ENCODE measurements at regions not wholly inside any gene's neighbourhood (a gene's known extent, or its start where the extent isn't known, plus 50 kb on each side); places are given as distances from the start of the nearest gene placed in this dataset.

DNA sequence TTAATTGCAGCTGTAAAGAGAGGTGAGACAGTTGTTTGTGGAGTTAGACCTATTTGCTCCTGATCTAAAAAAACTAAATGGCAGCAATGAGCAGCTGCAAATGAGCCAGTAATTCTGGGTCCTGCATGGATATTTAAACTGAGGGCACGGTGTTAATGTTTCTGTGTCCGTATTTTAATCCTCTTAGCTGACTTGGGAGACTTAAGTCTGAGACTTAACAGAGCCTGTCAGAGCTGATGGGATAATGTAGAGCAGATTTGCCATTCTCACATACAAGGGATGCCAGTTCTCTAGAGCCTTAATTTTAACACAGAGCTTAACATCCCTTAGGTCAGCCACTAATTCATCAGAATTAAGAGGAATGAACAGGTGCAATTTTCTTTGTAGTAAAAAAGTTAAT lies 178.6 kb upstream of the PDE3A start:
- Histone ChIP-seq H3K4me3 (ENCODE audit: low read depth, low read length) (no peak overlapping the region), H3K27me3 (ENCODE audit: control insufficient read depth, insufficient read depth, low read length) (no peaks in the 10 kb centered on the region), H3K36me3 (ENCODE audit: control insufficient read depth, insufficient read depth, low read length) (no peaks in the 10 kb centered on the region)
- TF ChIP-seq, protein P1, sequence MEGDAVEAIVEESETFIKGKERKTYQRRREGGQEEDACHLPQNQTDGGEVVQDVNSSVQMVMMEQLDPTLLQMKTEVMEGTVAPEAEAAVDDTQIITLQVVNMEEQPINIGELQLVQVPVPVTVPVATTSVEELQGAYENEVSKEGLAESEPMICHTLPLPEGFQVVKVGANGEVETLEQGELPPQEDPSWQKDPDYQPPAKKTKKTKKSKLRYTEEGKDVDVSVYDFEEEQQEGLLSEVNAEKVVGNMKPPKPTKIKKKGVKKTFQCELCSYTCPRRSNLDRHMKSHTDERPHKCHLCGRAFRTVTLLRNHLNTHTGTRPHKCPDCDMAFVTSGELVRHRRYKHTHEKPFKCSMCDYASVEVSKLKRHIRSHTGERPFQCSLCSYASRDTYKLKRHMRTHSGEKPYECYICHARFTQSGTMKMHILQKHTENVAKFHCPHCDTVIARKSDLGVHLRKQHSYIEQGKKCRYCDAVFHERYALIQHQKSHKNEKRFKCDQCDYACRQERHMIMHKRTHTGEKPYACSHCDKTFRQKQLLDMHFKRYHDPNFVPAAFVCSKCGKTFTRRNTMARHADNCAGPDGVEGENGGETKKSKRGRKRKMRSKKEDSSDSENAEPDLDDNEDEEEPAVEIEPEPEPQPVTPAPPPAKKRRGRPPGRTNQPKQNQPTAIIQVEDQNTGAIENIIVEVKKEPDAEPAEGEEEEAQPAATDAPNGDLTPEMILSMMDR (IDR thresholded peaks at IDR 0.05; ENCODE audit: insufficient read depth, low read length, poor library complexity, severe bottlenecking): no peak
- no peak for DNase-seq (ENCODE audit: low read depth)

GRCh38 chr12:20194171-20194570 lies 174.2 kb upstream of the PDE3A start:
- H3K4me3 ChIP-seq (ENCODE audit: low read depth, low read length): no peak overlapping the region
- H3K27me3 ChIP-seq (ENCODE audit: control insufficient read depth, insufficient read depth, low read length): no peaks in the 10 kb centered on the region
- TF ChIP-seq, protein P1 (IDR thresholded peaks at IDR 0.05; ENCODE audit: insufficient read depth, low read length, poor library complexity, severe bottlenecking): peak; percentile 29
- no peak for DNase-seq (ENCODE audit: low read depth)
- no peaks in the 10 kb centered on the region for H3K36me3 ChIP-seq (ENCODE audit: control insufficient read depth, insufficient read depth, low read length)

- no peaks in the 10 kb centered on the region for H3K27me3 ChIP-seq (ENCODE audit: control insufficient read depth, insufficient read depth, low read length)
- DNase-seq (ENCODE audit: low read depth): no peak
- H3K4me3 ChIP-seq (ENCODE audit: low read depth, low read length): no peak overlapping the region
- TF ChIP-seq, protein P1 (IDR thresholded peaks at IDR 0.05; ENCODE audit: insufficient read depth, low read length, poor library complexity, severe bottlenecking): no peak
- no peaks in the 10 kb centered on the region for H3K36me3 ChIP-seq (ENCODE audit: control insufficient read depth, insufficient read depth, low read length)
These were observed 171.6 kb upstream of the PDE3A start for GRCh38 chr12:20196767-20197166.

GRCh38 chr12:20197411-20197810 lies 170.9 kb upstream of the PDE3A start:
- Histone ChIP-seq H3K4me3 (ENCODE audit: low read depth, low read length) (no peak overlapping the region), H3K36me3 (ENCODE audit: control insufficient read depth, insufficient read depth, low read length) (no peaks in the 10 kb centered on the region), H3K27me3 (ENCODE audit: control insufficient read depth, insufficient read depth, low read length) (no peaks in the 10 kb centered on the region)
- TF ChIP-seq, protein P1 (IDR thresholded peaks at IDR 0.05; ENCODE audit: insufficient read depth, low read length, poor library complexity, severe bottlenecking): no peak
- DNase-seq (ENCODE audit: low read depth): no peak

DNA sequence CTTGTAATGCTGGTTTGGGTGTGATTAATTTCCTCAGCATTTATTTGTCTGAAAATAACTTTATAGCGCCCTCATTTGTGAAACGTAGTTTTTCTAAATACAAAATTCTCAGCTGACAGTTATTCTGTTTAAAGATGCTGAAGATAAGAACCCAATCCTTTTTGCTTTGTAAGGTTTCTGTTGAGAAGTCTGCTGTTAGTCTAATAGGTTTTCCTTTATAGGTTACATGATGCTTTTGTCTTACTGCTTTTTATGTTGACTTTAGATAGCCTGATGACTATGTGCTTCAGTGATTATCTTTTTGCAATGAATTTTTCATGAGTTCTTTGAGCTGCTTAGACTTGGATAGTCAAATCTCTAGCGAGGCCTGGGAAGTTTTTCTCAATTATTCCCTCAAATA lies 168.6 kb upstream of the PDE3A start:
- no peaks in the 10 kb centered on the region for H3K27me3 ChIP-seq (ENCODE audit: control insufficient read depth, insufficient read depth, low read length)
- DNase-seq (ENCODE audit: low read depth): no peak
- TF ChIP-seq, protein P1 (IDR thresholded peaks at IDR 0.05; ENCODE audit: insufficient read depth, low read length, poor library complexity, severe bottlenecking): no peak
- H3K4me3 ChIP-seq (ENCODE audit: low read depth, low read length): no peak overlapping the region
- no peaks in the 10 kb centered on the region for H3K36me3 ChIP-seq (ENCODE audit: control insufficient read depth, insufficient read depth, low read length)

DNA sequence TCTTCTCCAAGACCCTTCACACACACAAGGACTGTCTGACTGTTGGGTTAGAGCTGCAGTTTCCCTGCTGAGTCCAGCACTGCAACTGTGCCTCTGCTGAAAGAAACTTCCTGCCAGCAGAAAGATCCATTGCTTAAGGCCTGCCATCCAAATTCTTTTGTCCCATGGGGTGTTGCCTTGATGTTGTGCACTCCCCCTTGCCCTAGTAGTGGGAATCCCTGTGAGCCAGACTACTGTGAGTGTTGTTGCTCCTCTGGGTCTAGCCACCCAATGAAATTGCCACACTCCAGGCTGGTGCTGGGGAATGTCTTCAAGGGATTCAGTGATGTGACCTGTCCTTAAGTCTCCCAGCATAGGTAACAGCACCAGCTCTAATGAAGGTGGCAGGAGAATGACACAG lies 166.6 kb upstream of the PDE3A start:
- no peak for DNase-seq (ENCODE audit: low read depth)
- TF ChIP-seq, protein P1 (IDR thresholded peaks at IDR 0.05; ENCODE audit: insufficient read depth, low read length, poor library complexity, severe bottlenecking): no peak
- Histone ChIP-seq H3K36me3 (ENCODE audit: control insufficient read depth, insufficient read depth, low read length) (no peaks in the 10 kb centered on the region), H3K4me3 (ENCODE audit: low read depth, low read length) (no peak overlapping the region), H3K27me3 (ENCODE audit: control insufficient read depth, insufficient read depth, low read length) (no peaks in the 10 kb centered on the region)

Data from kidney epithelial cell (primary cell).